Activated CD4-positive, CD25-positive, alpha-beta regulatory T cell (primary cell): ENCODE measurements at regions not wholly inside any gene's neighbourhood (a gene's known extent, or its start where the extent isn't known, plus 50 kb on each side); places are given as distances from the start of the nearest gene placed in this dataset.

Source experiments
- DNase-seq, 4 experiments: peaks; one replicate each; lab custom pipeline; 2025; lab: John Stamatoyannopoulos, UW

GRCh38 chr2:146004462-146004861 lies 1484.5 kb upstream of the ZEB2 start:
- no peak for DNase-seq

- no peak for DNase-seq
Observed at GRCh38 chr2:146003337-146003736, 1483.4 kb upstream of the ZEB2 start.

DNA sequence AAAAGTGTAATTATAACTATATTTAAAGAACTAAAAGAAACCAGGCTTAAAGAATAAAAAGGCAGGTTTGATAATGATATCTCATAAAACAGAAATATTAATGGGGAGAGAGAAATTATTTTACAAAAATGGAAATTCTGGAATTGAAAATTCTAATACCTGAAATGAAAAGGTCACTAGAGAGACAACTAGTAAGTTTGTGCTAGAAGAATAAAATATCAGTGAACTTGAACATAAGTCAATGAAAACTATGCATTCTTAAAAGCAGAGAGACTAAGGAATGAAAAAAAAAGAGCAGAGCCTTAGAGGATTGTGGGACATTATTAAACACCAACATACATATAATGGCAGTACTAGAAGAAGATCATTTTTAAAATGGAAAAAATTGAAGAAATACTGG lies 1475.0 kb upstream of the ZEB2 start:
- DNase-seq = no peak

GRCh38 chr2:145992572-145992971 lies 1472.7 kb upstream of the ZEB2 start:
- no peak for DNase-seq

- DNase-seq = no peak
Observed at GRCh38 chr2:145987793-145988192, 1467.9 kb upstream of the ZEB2 start.

GRCh38 chr2:145985517-145985916 lies 1465.6 kb upstream of the ZEB2 start:
- no peak for DNase-seq

- no peak for DNase-seq
Observed at GRCh38 chr2:145984580-145984979, 1464.7 kb upstream of the ZEB2 start.

GRCh38 chr2:145980318-145980717 lies 1460.4 kb upstream of the ZEB2 start:
- no peak for DNase-seq

GRCh38 chr2:145975406-145975805 lies 1455.5 kb upstream of the ZEB2 start:
- no peak for DNase-seq

DNA sequence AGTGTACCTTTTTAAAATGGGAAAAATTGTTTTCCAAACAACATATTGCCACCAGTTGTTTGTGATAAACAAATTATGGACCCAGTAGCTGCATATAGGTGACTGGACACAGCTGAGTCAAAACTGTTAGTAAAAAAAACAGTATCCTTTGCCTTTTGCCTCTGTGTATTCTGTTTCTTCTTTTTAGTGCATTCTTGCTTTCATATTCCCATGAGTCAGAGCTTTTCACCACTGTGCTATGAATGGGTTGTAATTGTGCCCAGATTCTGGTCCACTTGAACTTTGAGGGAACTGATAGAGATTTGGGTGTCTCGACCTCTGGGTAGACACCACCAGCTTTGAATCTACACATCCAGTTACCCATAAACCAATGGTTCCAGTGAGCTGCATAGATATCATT lies 1441.9 kb upstream of the ZEB2 start:
- DNase-seq = no peak

DNA sequence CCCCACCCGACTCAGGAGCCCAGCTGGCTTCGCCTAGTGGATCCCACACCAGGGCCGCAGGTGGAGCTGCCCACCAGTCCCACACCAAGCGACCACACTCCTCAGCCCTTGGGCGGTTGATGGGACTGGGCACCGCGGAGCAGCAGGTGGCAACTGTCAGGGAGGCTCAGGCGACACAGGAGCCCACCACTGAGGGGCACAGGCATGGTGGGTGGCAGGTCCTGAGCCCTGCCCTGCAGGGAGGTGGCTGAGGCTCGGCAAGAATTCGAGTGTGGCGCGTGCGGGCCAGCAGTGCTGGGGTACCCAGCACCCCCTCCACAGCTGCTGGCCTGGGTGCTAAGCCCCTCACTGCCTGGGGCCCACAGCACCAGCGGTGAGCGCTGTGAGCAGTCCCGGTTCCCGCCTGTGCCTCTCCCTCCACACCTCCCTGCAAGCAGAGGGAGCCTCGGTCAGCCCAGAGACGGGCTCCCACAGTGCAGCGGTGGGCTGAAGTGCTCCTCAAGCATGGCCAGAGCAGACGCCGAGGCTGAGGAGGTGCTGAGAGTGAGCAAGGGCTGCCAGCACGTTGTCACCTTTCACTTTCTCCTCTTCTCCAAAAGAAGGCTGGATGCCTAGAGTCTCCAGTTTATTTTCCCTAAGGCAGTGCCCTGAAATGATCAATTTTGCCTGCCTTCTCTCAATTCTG lies 1440.7 kb upstream of the ZEB2 start:
- no peak for DNase-seq

DNA sequence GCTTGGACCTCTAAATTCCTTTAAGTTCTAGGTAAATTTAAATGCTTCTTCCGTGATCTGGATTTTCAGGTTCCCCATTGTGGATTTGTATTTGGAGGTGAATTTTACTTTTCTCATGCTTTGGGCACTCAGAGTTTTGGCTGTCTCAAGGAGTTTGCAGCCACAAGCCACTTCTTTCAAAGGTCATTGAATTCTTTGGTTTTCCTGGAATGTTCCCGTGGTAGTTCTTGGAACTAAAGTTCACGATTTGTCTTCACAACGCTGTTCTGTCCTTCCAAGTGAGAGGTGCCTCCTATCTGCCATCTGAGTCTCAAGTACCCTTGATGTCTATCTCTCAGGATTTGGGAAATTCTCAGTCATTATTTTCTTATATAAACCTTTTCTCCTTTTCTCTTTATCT lies 1438.7 kb upstream of the ZEB2 start:
- DNase-seq = no peak

GRCh38 chr2:145957929-145958328 lies 1438.0 kb upstream of the ZEB2 start:
- no peak for DNase-seq

DNA sequence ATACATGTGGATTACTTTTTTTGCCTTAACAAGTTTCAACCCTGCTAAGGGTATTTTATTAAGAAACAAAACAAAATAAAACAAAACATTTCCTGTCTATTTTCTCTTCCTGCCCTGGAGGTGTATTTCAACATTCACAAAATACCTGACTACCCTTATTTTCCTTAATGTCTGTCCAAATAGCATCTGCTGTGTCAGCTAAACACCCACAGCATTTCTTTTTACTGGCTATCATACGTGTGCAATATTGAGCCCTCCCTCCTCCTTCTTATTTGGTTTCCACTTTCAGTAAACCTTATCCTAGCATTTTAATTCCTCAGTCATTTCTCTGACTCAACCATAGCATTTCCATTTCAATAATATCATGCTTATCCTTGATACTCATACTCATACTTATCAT lies 1420.0 kb upstream of the ZEB2 start:
- DNase-seq = no peak

- no peak for DNase-seq
Observed at GRCh38 chr2:145935016-145935415, 1415.1 kb upstream of the ZEB2 start.

DNA sequence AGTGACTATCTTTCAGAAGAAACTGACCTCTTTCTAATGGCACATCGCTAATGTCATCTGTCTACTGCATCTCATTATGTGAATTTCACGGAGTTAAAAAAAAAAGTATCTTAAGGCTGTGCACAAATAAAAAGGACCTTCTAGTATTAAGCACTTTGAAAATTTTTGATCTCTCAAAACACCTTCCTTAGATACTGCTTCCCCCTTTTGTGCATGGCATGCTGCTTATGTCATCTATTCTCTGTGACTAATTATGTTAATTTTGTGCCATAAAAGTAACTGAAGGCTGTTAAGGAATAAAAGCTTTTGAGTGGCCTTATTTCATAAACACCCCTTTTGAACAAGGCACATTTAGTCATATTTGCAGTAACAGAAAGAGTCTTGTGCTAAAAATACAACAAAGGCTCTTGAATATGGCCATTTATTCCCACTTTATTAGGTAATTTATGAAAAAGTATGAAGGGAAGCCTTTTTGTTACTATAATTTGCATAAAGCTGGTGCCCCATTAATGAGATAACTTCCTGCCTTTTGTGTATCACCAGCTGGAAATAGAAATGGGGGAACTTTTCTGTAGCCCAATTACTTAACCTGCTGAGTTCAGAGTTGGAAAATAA lies 1412.0 kb upstream of the ZEB2 start:
- DNase-seq = no peak

GRCh38 chr2:145930318-145930717 lies 1410.4 kb upstream of the ZEB2 start:
- no peak for DNase-seq

GRCh38 chr2:145927131-145927950 lies 1407.4 kb upstream of the ZEB2 start:
- no peak for DNase-seq

DNA sequence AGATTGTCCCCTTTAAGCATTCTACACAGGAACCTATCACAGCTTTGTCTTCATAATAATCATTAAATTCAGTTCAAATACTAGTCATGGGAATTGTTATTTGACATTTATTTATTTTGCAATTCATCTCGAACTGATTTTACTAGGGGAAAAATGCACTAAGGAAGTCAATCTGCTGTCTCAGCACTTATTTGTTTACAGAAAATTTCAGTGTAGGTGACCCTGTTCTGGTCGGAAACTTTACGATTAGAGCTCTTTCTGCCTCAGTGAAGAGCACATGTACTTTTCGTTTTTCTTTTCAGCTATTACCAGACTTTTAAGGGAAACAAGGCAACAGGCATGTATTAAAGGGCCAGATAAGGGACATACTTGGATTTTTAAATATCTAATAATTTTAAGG lies 1405.7 kb upstream of the ZEB2 start:
- DNase-seq = no peak

- DNase-seq = no peak
Observed at GRCh38 chr2:145919477-145919876, 1399.6 kb upstream of the ZEB2 start.

- no peak for DNase-seq
Observed at GRCh38 chr2:145918951-145919350, 1399.0 kb upstream of the ZEB2 start.

- no peak for DNase-seq
Observed at GRCh38 chr2:145916799-145917198, 1396.9 kb upstream of the ZEB2 start.

GRCh38 chr2:145914716-145915115 lies 1394.8 kb upstream of the ZEB2 start:
- DNase-seq = no peak
